Caco-2 (cell line): ENCODE measurements at regions not wholly inside any gene's neighbourhood (a gene's known extent, or its start where the extent isn't known, plus 50 kb on each side); places are given as distances from the start of the nearest gene placed in this dataset.

Source experiments
- BruUV-seq: library from RNA; stranded (reverse); fragments of 400-500 nt; replicated peaks from 2 replicates; lab custom pipeline; 2021; lab: Mats Ljungman, UMichigan
- CTCF ChIA-PET: fragments of 300-600 bp; sonication (Branson Sonifier 250); formaldehyde crosslinking; loops from one replicate; lab custom pipeline; 2022; ENCODE audit warnings: antibody characterized with exemption; lab: Charles Lee
- POLR2A ChIA-PET: fragments of 300-600 bp; sonication (Branson Sonifier 250); formaldehyde crosslinking; loops from one replicate; lab custom pipeline; 2022; ENCODE audit warnings: antibody characterized with exemption; lab: Charles Lee
- DNase-seq, 2 experiments: peaks; one replicate each; pipeline versions ENCODE4 v3.0.0 to v3.0.0-alpha.2; 2020 to 2022
- H3K27me3 ChIP-seq: replicated peaks from 2 replicates; pipeline ENCODE4 v1.6.0; 2011; ENCODE audit warnings: low read length; ENCODE audit not compliant: control insufficient read depth, insufficient read depth
- H3K36me3 ChIP-seq: 2 replicates; pipeline ENCODE4 v1.5.1; 2011; ENCODE audit warnings: low read length; ENCODE audit not compliant: control insufficient read depth, insufficient read depth
- H3K4me1 ChIP-seq: fragments of 250-450 bp; sonication (Bioruptor Pico); 2 replicates; pipeline ENCODE4 v1.5.1; 2020; ENCODE audit warnings: mild to moderate bottlenecking
- H3K4me3 ChIP-seq: 2 replicates; pipeline ENCODE4 v1.5.1; 2011; ENCODE audit warnings: low read depth, mild to moderate bottlenecking, control low read depth, low read length
- H3K9me3 ChIP-seq: fragments of 250-450 bp; sonication (Bioruptor Pico); 2 replicates; pipeline ENCODE4 v1.5.1; 2020; ENCODE audit warnings: mild to moderate bottlenecking, moderate library complexity
- H3K27ac Mint-ChIP-seq: one replicate; pipeline ENCODE4 v1.8.0; 2022; ENCODE audit warnings: mixed read lengths; ENCODE audit not compliant: unreplicated experiment
- H3K27me3 Mint-ChIP-seq: one replicate; pipeline ENCODE4 v1.8.0; 2022; ENCODE audit warnings: mixed read lengths; ENCODE audit not compliant: insufficient read depth, unreplicated experiment
- H3K36me3 Mint-ChIP-seq: one replicate; pipeline ENCODE4 v1.8.0; 2022; ENCODE audit warnings: mild to moderate bottlenecking, mixed read lengths; ENCODE audit not compliant: insufficient read depth, unreplicated experiment
- H3K4me1 Mint-ChIP-seq: one replicate; pipeline ENCODE4 v1.8.0; 2022; ENCODE audit warnings: low read depth, mixed read lengths; ENCODE audit not compliant: unreplicated experiment
- H3K4me3 Mint-ChIP-seq: one replicate; pipeline ENCODE4 v1.8.0; 2022; ENCODE audit warnings: mild to moderate bottlenecking, moderate library complexity, mixed read lengths; ENCODE audit not compliant: unreplicated experiment
- H3K9me3 Mint-ChIP-seq: one replicate; pipeline ENCODE4 v1.8.0; 2022; ENCODE audit warnings: mixed read lengths; ENCODE audit not compliant: unreplicated experiment
- intact Hi-C: fragments of 100-400 bp; cut with micrococcal nuclease; formaldehyde crosslinking; loops from one replicate; pipeline ENCODE4 v1.10.0; 2022; ENCODE audit not compliant: unreplicated experiment
- TF ChIP-seq, protein P1 (sequence below), 2 experiments: fragments of 200-600 bp in 1 of 2; IDR thresholded peaks; 1 replicate in 1 of 2; 2 replicates in 1 of 2; pipeline versions ENCODE4 v1.5.1 to v1.8.0; 2011 to 2022; ENCODE audit warnings: antibody characterized with exemption in 1 of 2, control low read depth in 1 of 2, inconsistent platforms in 1 of 2, low read depth in 1 of 2, low read length in 1 of 2, mild to moderate bottlenecking in 1 of 2, moderate library complexity in 1 of 2; ENCODE audit not compliant: insufficient read depth in 1 of 2, severe bottlenecking in 1 of 2, unreplicated experiment in 1 of 2

DNA sequence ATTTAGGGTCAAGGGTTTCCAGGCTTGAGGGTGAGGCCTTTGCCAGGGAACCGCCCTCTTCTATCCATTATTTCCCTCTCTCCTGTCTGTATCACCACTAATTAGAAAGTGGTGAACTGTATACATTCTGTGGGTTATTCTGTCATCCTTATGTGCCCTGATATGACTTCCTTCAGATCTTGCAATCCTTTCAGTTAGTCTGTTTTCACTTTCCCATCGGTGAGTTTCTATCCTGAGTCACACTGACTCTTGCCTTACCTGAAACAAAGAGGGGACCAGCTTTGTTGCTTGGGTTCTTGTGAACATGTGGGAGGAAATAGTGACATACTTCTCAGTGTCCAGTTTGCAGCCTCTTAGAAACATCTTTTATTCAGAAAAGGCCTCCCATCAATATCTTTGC, 205.4 kb upstream of the GHR start:
- ChIA-PET POLR2A (no interaction called here), CTCF (no interaction called here)
- H3K27ac Mint-ChIP-seq, result no peak overlapping the region
- no peaks in the 10 kb centered on the region for H3K4me1 Mint-ChIP-seq
- Histone ChIP-seq H3K27me3 (no peaks in the 10 kb centered on the region), H3K4me1 (no peaks in the 10 kb centered on the region), H3K36me3 (no peaks in the 10 kb centered on the region), H3K9me3 (no peaks in the 10 kb centered on the region), H3K4me3 (no peak overlapping the region)
- no peak overlapping the region for H3K4me3 Mint-ChIP-seq
- intact Hi-C loops, result no loop called here
- no peaks in the 10 kb centered on the region for H3K36me3 Mint-ChIP-seq
- TF ChIP-seq, protein P1, sequence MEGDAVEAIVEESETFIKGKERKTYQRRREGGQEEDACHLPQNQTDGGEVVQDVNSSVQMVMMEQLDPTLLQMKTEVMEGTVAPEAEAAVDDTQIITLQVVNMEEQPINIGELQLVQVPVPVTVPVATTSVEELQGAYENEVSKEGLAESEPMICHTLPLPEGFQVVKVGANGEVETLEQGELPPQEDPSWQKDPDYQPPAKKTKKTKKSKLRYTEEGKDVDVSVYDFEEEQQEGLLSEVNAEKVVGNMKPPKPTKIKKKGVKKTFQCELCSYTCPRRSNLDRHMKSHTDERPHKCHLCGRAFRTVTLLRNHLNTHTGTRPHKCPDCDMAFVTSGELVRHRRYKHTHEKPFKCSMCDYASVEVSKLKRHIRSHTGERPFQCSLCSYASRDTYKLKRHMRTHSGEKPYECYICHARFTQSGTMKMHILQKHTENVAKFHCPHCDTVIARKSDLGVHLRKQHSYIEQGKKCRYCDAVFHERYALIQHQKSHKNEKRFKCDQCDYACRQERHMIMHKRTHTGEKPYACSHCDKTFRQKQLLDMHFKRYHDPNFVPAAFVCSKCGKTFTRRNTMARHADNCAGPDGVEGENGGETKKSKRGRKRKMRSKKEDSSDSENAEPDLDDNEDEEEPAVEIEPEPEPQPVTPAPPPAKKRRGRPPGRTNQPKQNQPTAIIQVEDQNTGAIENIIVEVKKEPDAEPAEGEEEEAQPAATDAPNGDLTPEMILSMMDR (IDR thresholded peaks at IDR 0.05; ENCODE audit: insufficient read depth in 1 of 2, low read depth in 1 of 2, low read length in 1 of 2, severe bottlenecking in 1 of 2, unreplicated experiment in 1 of 2), result no peak
- no peaks in the 10 kb centered on the region for H3K27me3 Mint-ChIP-seq
- DNase-seq, result no peak
- H3K9me3 Mint-ChIP-seq, result no peaks in the 10 kb centered on the region
- BruUV-seq, result no TSS peak

DNA sequence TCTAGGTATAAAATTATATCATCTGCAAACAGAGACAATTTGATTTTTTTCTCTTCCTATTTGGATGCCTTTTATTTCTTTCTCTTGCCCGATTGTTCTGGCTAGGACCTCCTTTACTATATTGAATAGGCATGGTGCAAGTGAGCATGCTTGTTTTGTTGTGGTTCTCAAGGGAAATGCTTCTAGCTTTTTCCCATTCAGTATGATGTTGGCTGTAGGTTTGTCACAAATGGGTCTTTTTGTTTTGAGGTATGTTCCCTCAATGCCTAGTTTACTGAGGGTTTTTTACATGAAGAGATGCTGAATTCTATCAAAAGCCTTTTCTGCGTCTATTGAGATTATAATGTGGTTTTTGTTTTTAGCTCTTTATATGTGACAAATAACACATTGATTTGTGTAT, 198.2 kb upstream of the GHR start:
- no peak overlapping the region for H3K4me3 ChIP-seq
- ChIA-PET POLR2A (no interaction called here), CTCF (no interaction called here)
- H3K27ac Mint-ChIP-seq, result no peak overlapping the region
- H3K9me3 Mint-ChIP-seq, result no peaks in the 10 kb centered on the region
- no peak for DNase-seq
- H3K36me3 ChIP-seq, result no peaks in the 10 kb centered on the region
- H3K27me3 Mint-ChIP-seq, result no peaks in the 10 kb centered on the region
- BruUV-seq, result no TSS peak
- no peaks in the 10 kb centered on the region for H3K4me1 ChIP-seq
- intact Hi-C loops, result loop anchor here (5.0 kb wide), 1 partner anchor 542 kb away; no protein-coding TSS in a partner anchor
- no peaks in the 10 kb centered on the region for H3K27me3 ChIP-seq
- TF ChIP-seq, protein P1 (IDR thresholded peaks at IDR 0.05; ENCODE audit: insufficient read depth in 1 of 2, low read depth in 1 of 2, low read length in 1 of 2, severe bottlenecking in 1 of 2, unreplicated experiment in 1 of 2), result no peak
- H3K36me3 Mint-ChIP-seq, result no peaks in the 10 kb centered on the region
- H3K4me1 Mint-ChIP-seq, result no peaks in the 10 kb centered on the region
- no peaks in the 10 kb centered on the region for H3K9me3 ChIP-seq
- H3K4me3 Mint-ChIP-seq, result no peak overlapping the region

DNA sequence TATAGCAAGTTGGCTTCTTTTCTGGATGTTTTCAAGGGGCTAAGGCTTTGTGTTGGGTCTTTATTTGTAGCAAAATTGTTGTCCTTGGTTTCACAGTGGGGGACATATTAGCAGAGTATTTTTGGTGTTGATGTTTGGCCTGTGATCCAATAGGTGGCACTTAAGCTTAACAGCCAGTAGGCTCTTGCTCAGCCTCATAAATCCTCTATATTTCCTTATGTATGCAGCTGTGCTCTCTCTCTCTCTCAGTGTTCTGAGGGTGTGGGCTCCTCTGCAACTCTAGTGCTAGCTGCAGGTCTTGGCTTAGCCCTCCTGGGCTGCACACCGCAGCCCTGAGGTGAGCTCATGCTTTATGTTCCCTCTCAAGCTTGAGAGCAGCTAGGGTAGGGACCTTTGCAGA, 195.0 kb upstream of the GHR start:
- intact Hi-C loops, result loop anchor here (5.0 kb wide), 1 partner anchor 539 kb away; no protein-coding TSS in a partner anchor
- BruUV-seq, result no TSS peak

More for the DNA sequence above, 195.0 kb upstream of the GHR start:
- no peaks in the 10 kb centered on the region for H3K36me3 Mint-ChIP-seq
- H3K4me3 Mint-ChIP-seq, result no peak overlapping the region
- H3K4me3 ChIP-seq, result no peak overlapping the region
- ChIA-PET POLR2A (no interaction called here), CTCF (interaction anchor here (0.5 kb wide), 1 partner anchor 358 kb away, joined by 3 read pairs; no protein-coding TSS in a partner anchor)
- H3K4me1 ChIP-seq, result no peaks in the 10 kb centered on the region
- H3K27ac Mint-ChIP-seq, result no peak overlapping the region
- no peaks in the 10 kb centered on the region for H3K4me1 Mint-ChIP-seq
- H3K36me3 ChIP-seq, result no peaks in the 10 kb centered on the region
- no peaks in the 10 kb centered on the region for H3K9me3 ChIP-seq
- no peak for DNase-seq
- no peaks in the 10 kb centered on the region for H3K27me3 ChIP-seq
- no peaks in the 10 kb centered on the region for H3K27me3 Mint-ChIP-seq
- H3K9me3 Mint-ChIP-seq, result no peaks in the 10 kb centered on the region
- TF ChIP-seq, protein P1 (IDR thresholded peaks at IDR 0.05; ENCODE audit: insufficient read depth in 1 of 2, low read depth in 1 of 2, low read length in 1 of 2, severe bottlenecking in 1 of 2, unreplicated experiment in 1 of 2), result no peak
